IMR-90 (cell line): ENCODE measurements at regions not wholly inside any gene's neighbourhood (a gene's known extent, or its start where the extent isn't known, plus 50 kb on each side); places are given as distances from the start of the nearest gene placed in this dataset.

ENCODE experiments used
- ATAC-seq: fragments of 200-7000 bp; cut with Tn5 transposase; 2 replicates; pipeline ENCODE4 v1.9.1; 2020; ENCODE audit warnings: low read depth, mild to moderate bottlenecking, moderate library complexity
- BruUV-seq: library from RNA; stranded (reverse); fragments of 400-500 nt; replicated peaks from 2 replicates; lab custom pipeline; 2021; lab: Mats Ljungman, UMichigan
- CTCF ChIA-PET: fragments of 300-600 bp; formaldehyde crosslinking; extraction: SDS; loops from one replicate; lab custom pipeline; 2021; ENCODE audit warnings: antibody characterized with exemption; lab: Yijun Ruan, JAX
- POLR2A ChIA-PET: fragments of 300-600 bp; sonication (Branson Sonifier 250); formaldehyde crosslinking; loops from one replicate; lab custom pipeline; 2022; ENCODE audit warnings: antibody characterized with exemption; ENCODE audit not compliant: unreplicated experiment; lab: Charles Lee
- DNase-seq: peaks from one replicate; pipeline ENCODE4 v3.0.0; 2013
- H2AFZ ChIP-seq: replicated peaks from 2 replicates; pipeline ENCODE3; 2013; ENCODE audit warnings: low read length, mild to moderate bottlenecking; ENCODE audit not compliant: poor library complexity
- H2AK5ac ChIP-seq: 2 replicates; pipeline ENCODE4 v1.6.1; 2013; ENCODE audit warnings: low read depth, low read length, inconsistent platforms
- H2AK9ac ChIP-seq: replicated peaks from 2 replicates; pipeline ENCODE3; 2013; ENCODE audit warnings: mild to moderate bottlenecking, low read depth, low read length, moderate library complexity; ENCODE audit not compliant: poor library complexity
- H2BK120ac ChIP-seq: 2 replicates; pipeline ENCODE4 v1.6.1; 2013; ENCODE audit warnings: low read depth, low read length, inconsistent platforms
- H2BK15ac ChIP-seq: 3 replicates; pipeline ENCODE4 v1.6.1; 2013; ENCODE audit warnings: low read depth, low read length, inconsistent platforms
- H2BK20ac ChIP-seq: 2 replicates; pipeline ENCODE4 v1.6.1; 2013; ENCODE audit warnings: low read depth, mild to moderate bottlenecking, inconsistent platforms, low read length, moderate library complexity
- H2BK5ac ChIP-seq: 2 replicates; pipeline ENCODE4 v1.6.1; 2013; ENCODE audit warnings: mild to moderate bottlenecking, low read depth, low read length, inconsistent platforms; ENCODE audit not compliant: poor library complexity, severe bottlenecking
- H3K14ac ChIP-seq: replicated peaks from 2 replicates; pipeline ENCODE4 v1.6.1; 2013; ENCODE audit warnings: low read depth, low read length, inconsistent platforms
- H3K18ac ChIP-seq: 2 replicates; pipeline ENCODE4 v1.6.1; 2013; ENCODE audit warnings: low read depth, low read length, control low read depth
- H3K23ac ChIP-seq: 2 replicates; pipeline ENCODE4 v1.6.1; 2013; ENCODE audit warnings: low read depth, low read length, inconsistent platforms
- H3K27ac ChIP-seq: 2 replicates; pipeline ENCODE4 v1.5.1; 2013; ENCODE audit warnings: mild to moderate bottlenecking, control low read depth, low read length; ENCODE audit not compliant: insufficient read depth
- H3K27me3 ChIP-seq: 2 replicates; pipeline ENCODE4 v1.6.1; 2013; ENCODE audit warnings: low read length; ENCODE audit not compliant: control insufficient read depth, insufficient read depth
- H3K36me3 ChIP-seq: 2 replicates; pipeline ENCODE4 v1.6.1; 2013; ENCODE audit warnings: low read length, mixed read lengths; ENCODE audit not compliant: control insufficient read depth, insufficient read depth
- H3K4ac ChIP-seq: 2 replicates; pipeline ENCODE4 v1.6.1; 2013; ENCODE audit warnings: low read depth, low read length, inconsistent platforms
- H3K4me1 ChIP-seq: 2 replicates; pipeline ENCODE4 v1.6.1; 2013; ENCODE audit warnings: low read length, mixed read lengths; ENCODE audit not compliant: control insufficient read depth, insufficient read depth
- H3K4me2 ChIP-seq: 2 replicates; pipeline ENCODE4 v1.6.1; 2013; ENCODE audit warnings: low read depth, mild to moderate bottlenecking, control low read depth, low read length, moderate library complexity
- H3K4me3 ChIP-seq: 2 replicates; pipeline ENCODE4 v1.5.1; 2013; ENCODE audit warnings: low read depth, mild to moderate bottlenecking, control low read depth, low read length, moderate library complexity; ENCODE audit not compliant: insufficient read depth
- H3K56ac ChIP-seq: 2 replicates; pipeline ENCODE4 v1.6.1; 2013; ENCODE audit warnings: low read length, inconsistent platforms; ENCODE audit not compliant: insufficient read depth; ENCODE audit errors: extremely low read depth
- H3K79me1 ChIP-seq, 2 experiments: 2 replicates each; pipeline ENCODE4 v1.6.1; 2013; ENCODE audit warnings: low read length in 2 of 2, inconsistent platforms in 1 of 2, low read depth in 1 of 2
- H3K9ac ChIP-seq: 2 replicates; pipeline ENCODE4 v1.6.1; 2013; ENCODE audit warnings: low read depth, low read length, control low read depth
- H3K9me1 ChIP-seq: 2 replicates; pipeline ENCODE4 v1.6.1; 2013; ENCODE audit warnings: low read length, inconsistent platforms; ENCODE audit not compliant: insufficient read depth
- H3K9me3 ChIP-seq: 2 replicates; pipeline ENCODE4 v1.6.1; 2013; ENCODE audit warnings: low read length; ENCODE audit not compliant: control insufficient read depth, insufficient read depth
- H4K20me1 ChIP-seq: 2 replicates; pipeline ENCODE4 v1.6.1; 2013; ENCODE audit warnings: low read length, inconsistent platforms; ENCODE audit not compliant: insufficient read depth
- H4K5ac ChIP-seq: 2 replicates; pipeline ENCODE4 v1.6.1; 2013; ENCODE audit warnings: mild to moderate bottlenecking, low read depth, low read length, control low read depth
- H4K8ac ChIP-seq, 2 experiments: 2 replicates each; pipeline ENCODE4 v1.6.1; 2013; ENCODE audit warnings: low read depth in 2 of 2, low read length in 2 of 2, control low read depth in 1 of 2, inconsistent platforms in 1 of 2
- H4K91ac ChIP-seq: 2 replicates; pipeline ENCODE4 v1.6.1; 2013; ENCODE audit warnings: low read depth, low read length, inconsistent platforms; ENCODE audit not compliant: insufficient read depth
- CHD1 ChIP-seq: IDR thresholded peaks from 2 replicates; pipeline ENCODE4 v1.6.1; 2012; ENCODE audit warnings: low read depth, low read length, improper control_type of control experiment
- POLR2A ChIP-seq: IDR thresholded peaks from 2 replicates; pipeline ENCODE4 v1.6.1; 2012; ENCODE audit warnings: mild to moderate bottlenecking, low read depth, low read length
- RAD21 ChIP-seq: IDR thresholded peaks from 2 replicates; pipeline ENCODE4 v1.6.1; 2012; ENCODE audit warnings: low read length, improper control_type of control experiment
- WGBS, 2 experiments: methylation state at CpG; one replicate each; pipeline versions ENCODE4 v1.1.5 to v1.1.7; 2013; ENCODE audit warnings: missing lambda C conversion rate in 2 of 2; ENCODE audit not compliant: insufficient read length in 1 of 2; ENCODE audit errors: extremely low coverage in 2 of 2; 5-methylcytosine and 5-hydroxymethylcytosine counted together
- dilution Hi-C: fragments of 300-500 bp; cut with HindIII; formaldehyde crosslinking; loops from one replicate; pipeline ENCODE4 v1.14.3; 2018; ENCODE audit warnings: low sequenced_read_pairs; ENCODE audit not compliant: unreplicated experiment
- in situ Hi-C: fragments of 300-500 bp; cut with MboI; formaldehyde crosslinking; loops from 3 replicates; pipeline ENCODE4 v1.14.3; 2019; ENCODE audit warnings: low sequenced_read_pairs, inconsistent platforms, mixed read lengths
- intact Hi-C: fragments of 100-400 bp; cut with micrococcal nuclease; formaldehyde crosslinking; loops from 2 replicates; pipeline ENCODE4 v1.10.0; 2022
- TF ChIP-seq, protein P1 (sequence below): fragments of 150-350 bp; IDR thresholded peaks from 2 replicates; pipeline ENCODE4 v1.6.1; 2016; ENCODE audit warnings: low read depth, mild to moderate bottlenecking, low read length, moderate library complexity, borderline replicate concordance

DNA sequence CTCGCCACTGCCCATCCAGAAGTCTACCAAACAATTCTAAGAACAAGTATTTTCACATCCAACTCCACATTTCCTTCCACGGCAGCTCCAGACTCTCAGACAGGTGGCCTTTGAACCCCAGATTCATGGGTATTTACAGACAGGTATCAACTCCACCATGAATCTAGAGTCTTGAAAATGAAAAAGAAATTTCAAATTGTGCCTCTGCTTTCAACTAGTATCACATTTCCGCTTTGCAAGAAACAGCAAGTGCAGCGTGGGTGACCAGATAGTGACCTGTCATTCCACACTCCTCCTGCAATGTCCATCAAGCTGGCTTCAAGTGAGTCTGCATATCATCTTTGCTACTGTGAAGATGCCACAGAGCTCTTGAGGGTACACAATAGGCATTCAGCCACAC, 232.4 kb upstream of the RPL38 start:
- TF ChIP-seq RAD21 (no peak), CHD1 (no peak), POLR2A (no peak)
- TF ChIP-seq, protein P1, sequence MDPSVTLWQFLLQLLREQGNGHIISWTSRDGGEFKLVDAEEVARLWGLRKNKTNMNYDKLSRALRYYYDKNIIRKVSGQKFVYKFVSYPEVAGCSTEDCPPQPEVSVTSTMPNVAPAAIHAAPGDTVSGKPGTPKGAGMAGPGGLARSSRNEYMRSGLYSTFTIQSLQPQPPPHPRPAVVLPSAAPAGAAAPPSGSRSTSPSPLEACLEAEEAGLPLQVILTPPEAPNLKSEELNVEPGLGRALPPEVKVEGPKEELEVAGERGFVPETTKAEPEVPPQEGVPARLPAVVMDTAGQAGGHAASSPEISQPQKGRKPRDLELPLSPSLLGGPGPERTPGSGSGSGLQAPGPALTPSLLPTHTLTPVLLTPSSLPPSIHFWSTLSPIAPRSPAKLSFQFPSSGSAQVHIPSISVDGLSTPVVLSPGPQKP = no peak
- Histone ChIP-seq H4K8ac (no peak overlapping the region), H3K9me1 (no peaks in the 10 kb centered on the region), H2AK9ac (no peak overlapping the region), H4K5ac (no peak overlapping the region), H3K9me3 (peaks cover 42% of the 10 kb centered on the region), H2BK5ac (no peak overlapping the region), H3K4me1 (no peaks in the 10 kb centered on the region), H3K79me1 (no peaks in the 10 kb centered on the region), H3K27me3 (no peaks in the 10 kb centered on the region), H2BK120ac (no peak overlapping the region), H3K18ac (no peak overlapping the region), H3K4me2 (no peak overlapping the region), H2BK15ac (no peak overlapping the region), H3K36me3 (no peaks in the 10 kb centered on the region), H3K27ac (no peak overlapping the region), H3K9ac (no peak overlapping the region), H4K20me1 (no peaks in the 10 kb centered on the region), H3K4me3 (no peak overlapping the region), H3K56ac (no peak overlapping the region), H4K91ac (no peak overlapping the region), H2AK5ac (no peak overlapping the region), H2AFZ (no peak overlapping the region), H2BK20ac (no peak overlapping the region), H3K23ac (no peak overlapping the region), H3K14ac (no peak overlapping the region), H3K4ac (no peak overlapping the region)
- ATAC-seq (no peak), DNase-seq (no peak)
- ChIA-PET CTCF (no interaction called here), POLR2A (no interaction called here)
- WGBS, 2 experiments = no CpG with 5 or more reads among the region's 4 CpGs
- in situ Hi-C loops = loop anchor here (25.0 kb wide), 1 partner anchor 141 kb away; no protein-coding TSS in a partner anchor
- intact Hi-C loops = no loop called here
- no TSS peak for BruUV-seq
- dilution Hi-C loops = no loop called here
